Activated CD8-positive, alpha-beta memory T cell treated with anti-CD3 and anti-CD28 coated beads, Interleukin-2, amount 50 U/mL, for 1 hour (primary cell): ENCODE measurements at regions not wholly inside any gene's neighbourhood (a gene's known extent, or its start where the extent isn't known, plus 50 kb on each side); places are given as distances from the start of the nearest gene placed in this dataset.
"Not testable (repeated sequence)": the region's sequence is repeated elsewhere in the genome, so short reads cannot be mapped to it uniquely, and the experiment has no call there.

Experiments used
- DNase-seq: peaks from one replicate; pipeline ENCODE4 v3.0.0-alpha.2; 2020; ENCODE audit errors: extremely low read depth

DNA sequence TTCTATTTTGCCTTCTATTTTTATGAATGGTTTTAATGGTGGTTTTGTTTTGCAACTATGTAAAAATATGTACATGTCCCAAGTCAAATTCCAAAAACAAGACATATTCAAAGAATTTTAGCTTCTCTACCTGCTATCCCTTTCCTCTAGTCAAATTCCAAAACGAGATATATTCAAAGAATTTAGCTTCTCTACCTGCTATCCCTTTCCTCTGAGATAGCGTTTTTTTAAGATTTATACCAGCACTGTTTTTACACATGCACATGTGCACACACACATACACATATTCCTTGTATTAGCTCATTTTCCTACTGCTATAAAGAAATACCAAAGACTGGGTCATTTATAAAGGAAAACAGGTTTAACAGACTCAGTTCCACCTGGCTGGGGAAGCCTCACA, 199.1 kb upstream of the ARL4C start:
- DNase-seq, result no peak

DNA sequence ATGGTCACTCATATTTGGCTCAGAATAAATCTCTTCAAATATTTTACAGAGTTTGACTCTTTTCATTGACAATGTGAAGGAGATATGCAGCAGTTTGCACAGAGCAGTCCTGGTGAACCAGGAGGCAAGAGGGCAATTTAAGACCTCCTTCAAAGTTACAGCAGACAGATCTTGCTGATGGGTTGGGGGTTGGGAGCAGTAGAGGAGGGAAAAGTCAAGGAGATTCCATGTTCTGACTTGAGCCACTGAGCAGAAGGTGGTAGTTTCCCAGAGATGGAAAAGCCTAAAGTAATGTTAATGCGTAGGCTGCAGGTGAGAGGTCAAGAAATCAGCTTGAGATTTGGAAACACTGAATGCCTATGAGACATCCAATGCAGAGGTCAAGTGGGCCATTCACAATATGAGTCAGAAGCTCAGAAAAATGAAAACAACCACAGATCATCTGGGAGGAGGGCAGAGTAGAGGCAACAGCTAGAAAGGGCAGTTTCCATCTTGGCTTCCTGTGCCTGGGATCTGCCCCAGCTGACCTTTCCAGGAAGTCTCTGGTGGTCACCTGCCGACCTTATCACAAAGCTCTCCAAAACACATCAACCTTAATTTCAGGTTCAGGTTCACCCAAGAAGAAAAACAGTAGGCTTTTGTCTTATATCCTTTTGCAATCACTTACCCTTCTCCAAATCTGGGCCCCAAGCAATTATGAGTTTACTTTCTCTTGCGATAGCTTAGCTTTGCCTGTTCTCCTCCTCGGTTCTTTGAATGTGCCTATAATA, 197.5 kb upstream of the ARL4C start:
- DNase-seq, result no peak

DNA sequence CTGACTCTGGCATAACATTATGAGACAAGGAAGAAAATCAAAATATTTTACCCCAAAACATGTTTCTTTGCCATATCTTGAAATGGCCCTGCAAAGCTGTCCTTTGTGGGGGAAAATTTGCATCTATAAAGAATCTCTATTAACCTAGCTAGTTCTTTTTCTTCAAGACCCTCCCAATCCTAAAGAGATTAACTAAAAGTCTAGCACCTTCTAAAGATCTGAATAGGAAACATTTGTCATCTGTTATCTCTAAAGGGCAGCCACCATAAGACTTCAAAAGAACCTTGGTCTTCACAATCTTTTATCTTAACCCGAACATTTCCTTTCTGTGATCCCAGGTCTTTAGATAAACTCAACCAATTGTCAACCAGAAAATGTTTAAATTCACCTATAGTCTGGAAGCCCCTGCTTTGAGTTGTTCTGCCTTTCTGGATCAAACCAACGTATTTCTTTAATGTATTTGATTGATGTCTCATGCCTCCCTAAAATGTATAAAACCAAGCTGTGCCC, 196.9 kb upstream of the ARL4C start:
- not testable (repeated sequence) for DNase-seq

DNA sequence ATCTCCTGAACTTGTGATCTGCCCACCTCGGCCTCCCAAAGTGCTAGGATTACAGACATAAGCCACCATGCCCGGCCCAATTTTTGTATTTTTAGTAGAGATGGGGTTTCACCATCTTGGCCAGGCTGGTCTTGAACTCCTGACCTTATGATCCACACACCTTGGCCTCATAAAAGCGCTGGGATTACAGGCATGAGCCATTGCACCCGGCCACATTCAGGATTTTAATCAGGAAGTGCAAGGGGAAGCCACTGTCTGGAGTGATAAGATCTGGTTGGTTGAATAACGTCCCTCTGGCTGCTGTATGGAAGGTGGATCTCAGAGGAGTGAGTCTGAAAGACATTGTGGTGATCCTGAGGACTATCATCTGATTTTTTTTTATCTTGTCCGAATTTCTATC, 196.3 kb upstream of the ARL4C start:
- DNase-seq, result not testable (repeated sequence)

DNA sequence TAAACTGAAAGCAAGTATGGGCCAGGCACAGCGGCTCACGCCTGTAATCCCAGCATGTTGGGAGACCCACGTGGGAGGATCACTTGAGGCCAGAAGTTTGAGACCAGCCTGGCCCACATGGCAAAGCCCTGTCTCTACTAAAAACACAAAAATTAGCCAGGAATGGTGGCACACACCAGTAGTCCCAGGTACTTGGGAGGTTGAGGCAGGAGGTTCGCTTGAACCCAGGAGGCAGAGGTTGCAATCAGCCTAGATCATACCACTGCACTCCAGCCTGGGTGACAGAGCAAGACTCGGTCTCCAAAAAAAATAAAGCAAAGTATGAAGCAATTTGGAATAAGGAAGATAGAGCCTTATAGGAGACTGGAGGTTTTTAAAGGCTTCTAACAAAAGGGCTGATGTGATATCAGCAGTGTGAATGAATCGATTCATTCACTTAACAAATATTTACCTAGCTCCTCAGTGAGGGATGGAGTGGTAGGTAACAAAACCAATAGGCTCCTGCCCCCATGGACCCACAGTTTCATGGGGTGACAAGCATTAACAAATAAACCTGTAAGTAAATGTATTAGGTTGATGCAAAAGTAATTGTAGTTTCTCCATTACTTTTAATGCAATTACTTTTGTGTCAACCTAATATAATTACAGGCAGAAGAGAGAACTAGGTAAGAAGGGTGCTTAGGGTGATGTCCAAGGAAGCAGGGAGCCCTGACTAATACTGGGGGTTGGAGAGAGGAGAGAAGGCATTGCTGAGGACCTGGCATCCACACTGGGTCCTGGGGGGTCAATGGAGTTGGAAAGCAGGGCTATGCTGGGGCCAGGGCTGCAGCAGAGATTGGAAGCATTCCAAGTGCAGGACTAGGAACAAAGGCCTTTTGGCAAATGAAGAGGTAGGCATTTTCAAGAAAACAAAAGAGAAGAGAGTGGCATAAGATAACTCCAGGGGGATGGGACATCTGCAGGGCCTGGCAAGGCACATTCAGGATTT, 195.4 kb upstream of the ARL4C start:
- no peak for DNase-seq

DNA sequence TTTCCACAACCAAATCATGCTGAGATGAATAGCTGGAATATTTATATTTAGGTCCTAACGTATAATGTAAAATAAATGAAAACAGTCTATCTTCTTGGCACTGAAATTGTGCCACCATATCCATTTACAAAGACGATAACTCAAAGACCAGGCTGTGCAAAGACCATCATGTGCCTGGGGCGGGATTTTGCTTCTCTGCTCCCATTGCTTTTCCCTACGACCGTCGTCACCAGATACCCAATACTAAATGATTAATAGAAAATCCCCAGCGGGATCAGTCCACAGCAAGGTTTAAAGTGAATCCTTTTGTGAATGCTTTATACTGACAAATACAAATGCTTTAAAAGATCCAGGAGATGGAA, 194.3 kb upstream of the ARL4C start:
- DNase-seq, result no peak

- DNase-seq, result no peak
Observed at GRCh38 chr2:234690569-234691213, 193.8 kb upstream of the ARL4C start.

DNA sequence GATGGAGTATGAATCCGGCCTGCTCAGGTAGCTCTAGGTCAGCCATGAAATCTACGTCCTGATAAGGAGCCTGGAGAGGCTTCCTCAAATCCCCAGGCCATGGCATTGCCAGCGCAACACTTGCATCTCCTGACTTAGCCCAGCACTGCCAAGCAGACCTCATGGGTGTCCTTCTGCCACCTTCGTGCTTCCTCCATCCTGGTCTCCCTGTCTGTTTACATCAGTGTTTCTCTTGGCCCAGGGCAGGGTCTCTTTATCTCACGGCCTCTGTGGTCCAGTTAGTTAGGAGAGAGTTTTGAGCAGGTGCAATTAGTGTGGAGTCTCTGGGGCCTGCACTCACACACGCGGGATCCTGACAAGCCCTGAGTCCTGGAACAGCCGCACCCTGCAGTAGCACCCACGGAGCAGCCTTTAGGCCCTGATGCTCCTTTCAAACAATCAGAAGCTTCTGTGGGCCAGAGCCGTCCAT, 193.1 kb upstream of the ARL4C start:
- DNase-seq, result no peak

DNA sequence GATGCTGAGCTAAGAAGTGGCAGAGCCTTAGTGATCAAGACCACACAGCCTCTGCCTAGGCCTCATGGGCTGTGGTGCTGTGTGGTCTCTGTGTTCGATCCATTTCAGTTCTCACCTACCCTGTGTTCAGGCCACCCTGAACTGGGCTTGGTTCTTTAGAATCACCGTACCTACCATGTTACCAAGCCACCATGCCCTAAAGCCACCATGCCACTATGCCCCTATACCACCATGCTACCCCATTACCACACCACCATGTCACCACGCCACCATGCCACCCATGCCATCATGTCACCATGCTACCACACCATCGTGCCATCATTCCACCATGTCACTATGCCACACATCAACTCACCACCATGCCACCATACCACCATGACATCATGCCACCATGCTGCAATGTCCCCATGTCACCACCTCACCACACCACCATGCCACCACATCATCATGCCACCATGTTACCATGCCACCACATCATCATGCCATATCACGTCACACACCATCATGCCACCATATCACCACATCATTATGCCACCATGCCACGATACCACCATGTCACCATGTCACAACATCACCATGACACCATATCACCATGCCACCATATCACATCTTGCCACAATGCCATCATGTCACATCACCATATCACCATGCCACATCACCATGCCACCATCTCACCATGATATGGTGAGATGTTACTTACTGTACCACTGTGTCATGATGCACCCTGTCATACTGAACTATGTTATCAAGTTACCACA, 191.0 kb upstream of the ARL4C start:
- no peak for DNase-seq

DNA sequence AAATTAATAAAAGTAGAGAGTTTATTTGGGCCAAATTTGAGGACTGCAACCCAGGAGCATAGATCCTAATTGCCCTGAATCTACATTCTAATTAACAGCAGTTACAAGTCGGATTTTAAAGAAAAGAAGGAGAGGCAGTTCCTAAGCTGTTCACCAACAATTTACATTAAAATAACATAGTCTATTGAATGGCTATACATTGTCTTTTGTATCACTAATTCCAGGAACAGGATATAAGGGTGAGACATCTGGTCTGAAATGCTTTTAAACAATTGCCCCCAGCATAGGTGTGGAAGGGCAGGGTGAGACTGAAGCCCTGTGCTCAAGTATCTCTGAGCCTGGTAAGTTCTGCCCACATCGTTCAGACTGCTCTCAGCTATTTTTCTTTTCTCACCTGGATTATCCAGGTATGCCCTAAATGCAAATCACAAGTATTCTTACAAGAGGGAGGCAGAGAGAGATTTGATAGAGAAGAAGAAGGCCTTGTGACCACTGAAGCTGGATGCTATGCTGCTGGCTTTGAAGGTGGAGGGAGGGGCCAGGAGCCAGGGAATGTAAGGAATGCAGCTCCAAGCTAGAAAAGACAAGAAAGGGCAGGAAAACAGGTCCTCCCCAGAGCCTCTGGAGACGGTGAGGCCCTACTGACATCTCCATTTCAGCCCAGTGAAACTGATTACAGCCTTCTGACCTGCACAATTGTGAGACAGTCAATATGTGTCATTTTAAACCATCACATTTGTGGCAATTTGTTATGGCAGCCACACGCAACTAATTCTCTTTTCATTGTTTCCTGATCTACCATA, 189.4 kb upstream of the ARL4C start:
- DNase-seq, result no peak

DNA sequence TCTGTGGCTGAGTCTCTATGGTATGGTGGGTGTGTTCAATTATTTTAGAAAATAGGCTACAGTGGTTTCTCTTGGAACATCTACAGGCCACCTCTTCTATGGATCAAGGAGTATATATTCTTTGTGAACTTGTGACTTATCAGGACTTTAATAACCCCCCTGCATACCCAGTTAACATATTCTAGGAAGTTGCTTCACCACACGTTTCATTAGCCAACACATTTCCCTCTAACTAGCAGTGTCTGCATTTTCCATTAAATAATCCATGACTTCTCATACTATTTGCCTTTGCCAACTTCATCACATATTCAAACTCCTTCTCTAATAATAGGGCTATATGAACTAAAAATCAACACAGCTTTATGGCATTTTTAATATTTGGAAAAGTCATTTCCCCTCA, 187.6 kb upstream of the ARL4C start:
- DNase-seq, result no peak

DNA sequence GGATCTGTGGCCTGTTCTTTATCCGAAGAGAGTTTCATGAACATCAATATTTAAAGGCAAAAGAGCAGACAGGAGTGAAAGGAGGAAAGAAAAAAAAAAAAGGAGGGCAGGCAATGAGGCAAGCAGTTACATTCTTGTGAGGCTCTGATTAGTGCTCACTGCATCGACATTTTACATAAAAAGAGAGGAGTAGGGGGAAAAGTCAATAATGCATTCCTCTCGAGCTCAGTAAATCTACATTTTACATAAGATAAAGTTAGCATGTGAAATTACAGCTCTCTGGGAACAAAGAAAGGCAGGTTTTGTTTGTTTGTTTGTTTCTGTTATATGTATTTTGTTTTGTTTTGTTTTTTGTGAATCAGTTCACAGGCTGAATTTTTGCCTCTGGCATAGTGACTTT, 187.1 kb upstream of the ARL4C start:
- no peak for DNase-seq

DNA sequence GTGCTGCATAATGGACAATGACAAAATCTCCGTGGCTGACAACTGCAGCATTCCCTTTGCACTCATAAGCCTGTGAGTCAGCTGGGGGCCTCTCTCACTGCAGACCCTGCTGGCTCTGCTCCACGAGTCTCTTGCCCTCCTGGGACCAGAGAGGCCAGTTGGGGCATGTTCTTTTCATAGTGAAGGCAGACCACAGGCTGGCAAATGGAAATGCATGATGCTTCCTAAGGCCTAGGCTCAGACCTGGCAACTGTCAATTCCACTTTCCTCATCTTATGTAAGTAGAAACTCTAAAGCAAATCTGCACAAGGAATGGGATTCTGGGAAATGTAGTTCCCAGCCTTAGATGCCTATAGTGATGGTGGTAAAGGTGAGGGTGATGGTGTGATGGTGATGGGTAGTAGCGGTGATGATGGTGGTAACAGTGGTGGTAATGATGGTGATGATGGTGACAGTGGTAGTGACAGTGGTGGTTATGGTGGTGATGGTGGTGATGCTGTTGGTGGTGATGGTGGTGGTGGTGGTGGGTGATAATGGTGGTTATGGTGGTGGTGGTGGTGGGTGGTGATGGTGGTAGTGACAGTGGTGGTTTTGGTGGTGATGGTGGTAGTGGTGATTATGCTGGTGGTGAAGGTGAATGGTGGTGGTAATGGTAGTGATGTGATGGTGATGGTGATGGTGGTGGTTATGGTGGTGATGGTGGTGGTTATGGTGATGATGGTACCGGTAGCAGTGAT, 185.8 kb upstream of the ARL4C start:
- no peak for DNase-seq

- no peak for DNase-seq
Observed at GRCh38 chr2:234680688-234681619, 184.1 kb upstream of the ARL4C start.

DNA sequence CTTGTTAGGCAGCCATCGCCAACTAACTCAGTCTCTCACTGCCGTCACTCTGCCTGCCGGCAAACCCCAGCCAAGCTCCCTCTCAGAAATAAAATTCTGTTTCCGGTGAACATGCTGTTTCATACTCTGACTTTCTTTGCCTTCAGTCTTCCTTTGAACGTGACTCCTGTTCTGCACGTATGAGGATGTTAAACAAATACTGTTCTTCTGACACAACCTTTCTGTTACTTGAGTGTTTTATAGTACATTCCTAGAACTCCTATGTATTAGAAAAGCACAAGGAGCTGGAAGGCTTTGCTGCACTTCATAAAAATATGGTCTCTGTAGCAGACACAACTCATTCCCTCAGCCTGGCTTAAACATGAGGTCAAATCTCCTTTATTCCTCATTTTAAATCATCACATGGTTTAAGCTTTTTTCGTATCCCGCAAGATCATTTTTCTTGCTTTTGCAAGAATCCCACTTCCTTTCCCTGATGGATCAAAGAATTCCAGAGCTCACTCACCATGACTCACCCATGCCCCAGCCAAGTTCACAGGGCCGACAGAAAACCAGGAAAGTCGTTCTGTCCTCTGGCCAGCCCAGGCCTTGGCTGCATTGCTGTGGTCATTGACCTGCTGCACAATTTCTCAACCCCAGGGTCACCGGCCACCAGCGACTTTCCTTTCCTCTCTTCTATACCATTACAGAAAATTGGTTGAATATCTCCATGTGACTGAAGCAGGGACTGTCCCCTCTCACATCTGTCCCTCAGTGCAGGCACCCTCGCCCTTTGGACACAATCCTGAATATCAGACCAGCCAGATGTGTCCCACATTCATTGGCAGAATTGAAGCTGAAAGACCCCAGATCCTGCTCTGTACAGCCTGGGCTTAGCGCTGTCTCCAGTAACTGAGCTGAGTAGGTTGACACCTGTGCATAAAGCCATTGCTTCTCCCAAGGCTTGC, 183.1 kb upstream of the ARL4C start:
- no peak for DNase-seq

GRCh38 chr2:234679301-234679740, 182.4 kb upstream of the ARL4C start:
- DNase-seq, result no peak

- no peak for DNase-seq
Observed at GRCh38 chr2:234678711-234679110, 181.8 kb upstream of the ARL4C start.
